Small intestine (tissue), 7 donors: ENCODE measurements at regions not wholly inside any gene's neighbourhood (a gene's known extent, or its start where the extent isn't known, plus 50 kb on each side); places are given as distances from the start of the nearest gene placed in this dataset.

Experiments used
- DNase-seq, 2 donors: peaks; one replicate each; pipeline versions ENCODE4 v3.0.0 to v3.0.0-alpha.2; 2013
- FAIRE-seq: peaks from 2 replicates; lab custom pipeline; 2012; peaks lifted over from hg19 to GRCh38; lab: Jason Lieb, UNC
- H3K27ac ChIP-seq, 3 donors: one replicate each; pipeline ENCODE4 v1.5.1; 2013; ENCODE audit warnings: low read length in 2 of 3, mild to moderate bottlenecking in 2 of 3, control low read depth in 1 of 3, inconsistent platforms in 1 of 3, low read depth in 1 of 3, moderate library complexity in 1 of 3
- H3K27me3 ChIP-seq, 3 donors: one replicate each; pipeline ENCODE4 v1.6.1; 2013; ENCODE audit warnings: low read length in 3 of 3, inconsistent platforms in 1 of 3; ENCODE audit not compliant: control insufficient read depth in 3 of 3, insufficient read depth in 3 of 3
- H3K36me3 ChIP-seq, 3 donors: one replicate each; pipeline ENCODE4 v1.6.1; 2013; ENCODE audit warnings: low read length in 3 of 3, inconsistent platforms in 1 of 3, low read depth in 1 of 3, mild to moderate bottlenecking in 1 of 3, moderate library complexity in 1 of 3; ENCODE audit not compliant: control insufficient read depth in 3 of 3, insufficient read depth in 2 of 3
- H3K4me1 ChIP-seq, 3 donors: one replicate each; pipeline ENCODE4 v1.6.1; 2013; ENCODE audit warnings: low read length in 2 of 3, inconsistent platforms in 1 of 3, low read depth in 1 of 3, mild to moderate bottlenecking in 1 of 3, moderate library complexity in 1 of 3; ENCODE audit not compliant: control insufficient read depth in 3 of 3, insufficient read depth in 2 of 3
- H3K4me3 ChIP-seq, 3 donors: one replicate each; pipeline ENCODE4 v1.5.1; 2013; ENCODE audit warnings: low read length in 3 of 3, control low read depth in 1 of 3, inconsistent platforms in 1 of 3, low read depth in 1 of 3, mild to moderate bottlenecking in 1 of 3, moderate library complexity in 1 of 3
- H3K9me3 ChIP-seq, 2 donors: one replicate each; pipeline ENCODE4 v1.6.1; 2013; ENCODE audit warnings: low read depth in 1 of 2, low read length in 1 of 2; ENCODE audit not compliant: control insufficient read depth in 2 of 2, insufficient read depth in 1 of 2
- whole genome bisulfite sequencing, 3 donors: extraction: QIAGEN DNeasy Blood & Tissue Kit; methylation state at CpG; one replicate each; pipeline ENCODE4 v1.1.7; 2013; 5-methylcytosine and 5-hydroxymethylcytosine counted together
- donor health status: healthy with polysubstance abuse.
- donor health status: control.
- donor health status: control.
- donor health status: Bipolar disorder and iron deficiency.
- donor health status: healthy.

- WGBS, 3 donors, result 74 to 92% (median 83%) methylated on average over 3 of the region's 3 CpGs
- Histone ChIP-seq H3K27ac (no peak overlapping the region), H3K27me3 (no peaks in the 10 kb centered on the region), H3K4me1 (peaks cover 0 to 7% (median 3%) of the 10 kb centered on the region in 3 donors), H3K4me3 (no peak overlapping the region), H3K36me3 (no peaks in the 10 kb centered on the region), H3K9me3 (no peaks in the 10 kb centered on the region)
- FAIRE-seq (no peak), DNase-seq (no peak)
Observed at GRCh38 chr13:31923134-31923763, 108.3 kb upstream of the FRY start.

GRCh38 chr13:31925079-31925478 lies 106.5 kb upstream of the FRY start:
- whole genome bisulfite sequencing, 3 donors, result 73 to 86% (median 85%) methylated on average over 2 of the region's 2 CpGs
- peaks cover 3 to 7% (median 4%) of the 10 kb centered on the region in 3 donors for H3K4me1 ChIP-seq
- no peak for FAIRE-seq

GRCh38 chr13:31927219-31927653 lies 104.3 kb upstream of the FRY start:
- H3K4me3 ChIP-seq, result no peak overlapping the region

More at GRCh38 chr13:31925079-31925478, 106.5 kb upstream of the FRY start:
- no peak for DNase-seq
- Histone ChIP-seq H3K36me3 (no peaks in the 10 kb centered on the region), H3K4me3 (no peak overlapping the region), H3K9me3 (no peaks in the 10 kb centered on the region), H3K27me3 (no peaks in the 10 kb centered on the region), H3K27ac (no peak overlapping the region)

GRCh38 chr13:31929031-31929770 lies 102.4 kb upstream of the FRY start:
- H3K4me1 ChIP-seq, result peaks cover 4 to 10% (median 5%) of the 10 kb centered on the region in 3 donors
- H3K9me3 ChIP-seq, result no peaks in the 10 kb centered on the region
- H3K36me3 ChIP-seq, result no peaks in the 10 kb centered on the region
- no peak for DNase-seq
- no peak overlapping the region for H3K27ac ChIP-seq
- H3K27me3 ChIP-seq, result no peaks in the 10 kb centered on the region
- 22 to 55% (median 27%) methylated on average over 3 of the region's 3 CpGs for WGBS, 3 donors
- no peak overlapping the region for H3K4me3 ChIP-seq
- FAIRE-seq, result no peak

More at GRCh38 chr13:31927219-31927653, 104.3 kb upstream of the FRY start:
- Histone ChIP-seq H3K9me3 (no peaks in the 10 kb centered on the region), H3K4me1 (peaks cover 4 to 10% (median 5%) of the 10 kb centered on the region in 3 donors), H3K27me3 (no peaks in the 10 kb centered on the region), H3K36me3 (no peaks in the 10 kb centered on the region), H3K27ac (peak overlapping the region in 1 of 3 donors; percentile 38)
- 17 to 56% (median 28%) methylated on average over 5 of the region's 5 CpGs for WGBS, 3 donors
- DNase-seq (peak; percentile 55 to 74), FAIRE-seq (no peak)

GRCh38 chr13:31930490-31930889 lies 101.1 kb upstream of the FRY start:
- DNase-seq, result no peak
- WGBS, 3 donors, result 68 to 81% (median 71%) methylated on average over 2 of the region's 2 CpGs
- no peak overlapping the region for H3K4me3 ChIP-seq
- H3K36me3 ChIP-seq, result no peaks in the 10 kb centered on the region
- no peak for FAIRE-seq
- no peaks in the 10 kb centered on the region for H3K27me3 ChIP-seq
- no peaks in the 10 kb centered on the region for H3K9me3 ChIP-seq
- peaks cover 4 to 10% (median 5%) of the 10 kb centered on the region in 3 donors for H3K4me1 ChIP-seq
- H3K27ac ChIP-seq, result no peak overlapping the region

GRCh38 chr13:31930901-31931522 lies 100.6 kb upstream of the FRY start:
- H3K4me3 ChIP-seq, result no peak overlapping the region
- H3K9me3 ChIP-seq, result no peaks in the 10 kb centered on the region
- H3K4me1 ChIP-seq, result peaks cover 4 to 10% (median 5%) of the 10 kb centered on the region in 3 donors
- DNase-seq (peak in 1 of 2 donors; percentile 60), FAIRE-seq (no peak)
- 56 to 69% (median 65%) methylated on average over 3 of the region's 3 CpGs for WGBS, 3 donors
- no peaks in the 10 kb centered on the region for H3K36me3 ChIP-seq
- no peak overlapping the region for H3K27ac ChIP-seq
- no peaks in the 10 kb centered on the region for H3K27me3 ChIP-seq

GRCh38 chr13:31937436-31937835 lies 94.1 kb upstream of the FRY start:
- no peak for DNase-seq
- Histone ChIP-seq H3K27me3 (no peaks in the 10 kb centered on the region), H3K36me3 (no peaks in the 10 kb centered on the region), H3K4me3 (no peak overlapping the region), H3K27ac (no peak overlapping the region), H3K9me3 (no peaks in the 10 kb centered on the region), H3K4me1 (no peaks in the 10 kb centered on the region)
- WGBS, 3 donors, result 81 to 96% (median 89%) methylated on average over 4 of the region's 4 CpGs
- no peak for FAIRE-seq

GRCh38 chr13:31940076-31940475 lies 91.5 kb upstream of the FRY start:
- WGBS, 3 donors, result 87 to 92% (median 92%) methylated on average over 4 of the region's 4 CpGs
- Histone ChIP-seq H3K4me1 (no peaks in the 10 kb centered on the region), H3K27ac (no peak overlapping the region), H3K9me3 (no peaks in the 10 kb centered on the region), H3K27me3 (no peaks in the 10 kb centered on the region), H3K4me3 (no peak overlapping the region), H3K36me3 (no peaks in the 10 kb centered on the region)
- DNase-seq, result no peak
- no peak for FAIRE-seq
